Right hindlimb (tissue), 1 donor: ENCODE measurements at regions not wholly inside any gene's neighbourhood (a gene's known extent, or its start where the extent isn't known, plus 50 kb on each side); places are given as distances from the start of the nearest gene placed in this dataset.

Source experiments
- DNase-seq: peaks from one replicate; pipeline ENCODE4 v3.0.0-alpha.2; 2018

DNA sequence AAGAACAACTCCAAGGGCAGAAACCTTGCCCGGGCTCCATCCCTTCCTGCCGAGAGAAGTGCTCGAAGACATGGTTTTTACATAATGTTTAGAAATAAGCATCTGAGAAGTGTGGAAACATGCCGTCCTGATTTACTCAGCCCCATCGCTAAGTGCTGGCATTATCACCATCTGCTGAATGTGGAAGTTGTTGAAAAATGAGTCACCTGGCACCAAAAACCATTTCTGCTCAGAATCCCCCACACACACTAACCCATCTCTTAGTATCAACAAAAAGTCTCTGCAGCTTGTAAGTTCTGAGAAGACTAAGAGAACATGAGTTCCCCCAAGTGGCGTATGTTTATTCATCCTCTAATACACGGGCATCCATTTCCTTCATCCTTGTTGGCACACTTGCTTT lies 51.0 kb upstream of the ARL8B start:
- no peak for DNase-seq

DNA sequence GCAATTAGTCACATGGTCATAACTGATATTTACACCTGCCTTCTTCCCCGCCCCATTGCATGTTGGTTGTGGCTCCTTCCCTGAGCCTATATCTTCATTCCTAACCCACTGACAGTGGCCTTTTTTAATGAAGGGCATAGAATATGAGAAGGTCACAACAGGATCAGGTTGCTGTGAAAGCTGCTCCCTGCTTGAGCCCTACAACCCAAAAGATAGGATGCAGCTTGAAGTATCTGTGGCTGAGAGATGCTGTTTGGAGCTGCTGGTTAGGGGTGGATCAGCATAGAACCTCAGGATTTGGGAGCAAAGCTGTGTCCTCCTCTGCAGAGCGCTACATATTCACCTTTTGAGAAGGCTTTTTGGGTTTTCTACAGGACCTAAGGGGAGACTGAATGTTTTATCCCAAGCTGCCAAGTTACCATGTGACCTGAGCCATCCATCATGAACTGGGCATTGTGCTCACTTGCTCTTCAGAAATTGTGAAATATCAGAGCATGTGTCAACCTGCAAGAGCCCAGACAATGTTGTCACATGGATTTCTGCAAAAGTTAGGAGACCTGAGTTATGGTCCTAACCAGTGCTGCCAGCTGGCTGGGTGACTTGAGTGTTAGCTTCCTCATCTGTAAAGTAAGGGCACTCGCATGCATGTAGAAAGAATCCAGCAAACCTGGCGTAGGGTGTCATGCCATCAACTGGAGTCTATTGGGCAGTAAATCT lies 49.8 kb upstream of the ARL8B start:
- DNase-seq, result no peak
